Loucy (cell line): ENCODE measurements at regions not wholly inside any gene's neighbourhood (a gene's known extent, or its start where the extent isn't known, plus 50 kb on each side); places are given as distances from the start of the nearest gene placed in this dataset.

Source experiments
- H2AFZ ChIP-seq: fragments of 200-600 bp; sonication (generic); 2 replicates; pipeline ENCODE4 v1.6.0; 2016; ENCODE audit warnings: antibody characterized with exemption, mild to moderate bottlenecking, low read length, moderate library complexity
- H3F3A ChIP-seq: fragments of 200-600 bp; 2 replicates; pipeline ENCODE4 v1.6.0; 2016; ENCODE audit warnings: antibody characterized with exemption, low read depth, mild to moderate bottlenecking
- H3K27me3 ChIP-seq: fragments of 200-600 bp; sonication (generic); 2 replicates; pipeline ENCODE4 v1.6.1; 2014; ENCODE audit warnings: low read length, mild to moderate bottlenecking; ENCODE audit not compliant: insufficient read depth, poor library complexity, severe bottlenecking
- H3K36me3 ChIP-seq: fragments of 200-600 bp; sonication (generic); 2 replicates; pipeline ENCODE4 v1.6.1; 2016; ENCODE audit warnings: low read length; ENCODE audit not compliant: insufficient read depth
- H3K4me1 ChIP-seq: fragments of 200-600 bp; sonication (generic); 2 replicates; pipeline ENCODE4 v1.5.1; 2014; ENCODE audit warnings: low read length, mild to moderate bottlenecking; ENCODE audit not compliant: insufficient read depth, poor library complexity, severe bottlenecking
- H3K4me2 ChIP-seq: fragments of 200-600 bp; sonication (generic); 2 replicates; pipeline ENCODE4 v1.6.0; 2014; ENCODE audit warnings: antibody characterized with exemption, low read length, low read depth, mild to moderate bottlenecking; ENCODE audit not compliant: poor library complexity, severe bottlenecking
- H3K4me3 ChIP-seq: fragments of 200-600 bp; sonication (generic); 2 replicates; pipeline ENCODE4 v1.5.1; 2014; ENCODE audit warnings: low read length, mild to moderate bottlenecking, mixed read lengths; ENCODE audit not compliant: poor library complexity, severe bottlenecking
- H3K79me2 ChIP-seq: fragments of 200-600 bp; sonication (generic); 2 replicates; pipeline ENCODE4 v1.6.1; 2014; ENCODE audit warnings: low read length; ENCODE audit not compliant: insufficient read depth
- H3K9ac ChIP-seq: fragments of 200-600 bp; sonication (generic); 2 replicates; pipeline ENCODE4 v1.6.0; 2014; ENCODE audit warnings: mild to moderate bottlenecking, low read depth, low read length, moderate library complexity; ENCODE audit not compliant: poor library complexity, severe bottlenecking
- H3K9me2 ChIP-seq: fragments of 200-600 bp; sonication (generic); replicated peaks from 2 replicates; pipeline ENCODE4 v1.6.1; 2016; ENCODE audit warnings: low read depth, low read length, mixed read lengths
- H3K9me3 ChIP-seq: fragments of 200-600 bp; sonication (generic); 2 replicates; pipeline ENCODE4 v1.6.1; 2014; ENCODE audit warnings: mild to moderate bottlenecking, antibody characterized with exemption, low read length, low read depth; ENCODE audit not compliant: insufficient read depth
- H4K20me1 ChIP-seq: fragments of 200-600 bp; sonication (generic); 2 replicates; pipeline ENCODE4 v1.6.0; 2014; ENCODE audit warnings: antibody characterized with exemption, low read length, mild to moderate bottlenecking; ENCODE audit not compliant: insufficient read depth, poor library complexity, severe bottlenecking
- EZH2phosphoT487 ChIP-seq: fragments of 200-600 bp; IDR thresholded peaks from 2 replicates; pipeline ENCODE4 v1.6.1; 2018; ENCODE audit warnings: antibody characterized with exemption, mild to moderate bottlenecking, moderate library complexity, borderline replicate concordance
- TF ChIP-seq, protein P1 (sequence below): fragments of 200-600 bp; sonication (generic); conservative IDR thresholded peaks from 2 replicates; pipeline ENCODE4 v1.5.1; 2014; ENCODE audit warnings: mild to moderate bottlenecking, antibody characterized with exemption, low read length

DNA sequence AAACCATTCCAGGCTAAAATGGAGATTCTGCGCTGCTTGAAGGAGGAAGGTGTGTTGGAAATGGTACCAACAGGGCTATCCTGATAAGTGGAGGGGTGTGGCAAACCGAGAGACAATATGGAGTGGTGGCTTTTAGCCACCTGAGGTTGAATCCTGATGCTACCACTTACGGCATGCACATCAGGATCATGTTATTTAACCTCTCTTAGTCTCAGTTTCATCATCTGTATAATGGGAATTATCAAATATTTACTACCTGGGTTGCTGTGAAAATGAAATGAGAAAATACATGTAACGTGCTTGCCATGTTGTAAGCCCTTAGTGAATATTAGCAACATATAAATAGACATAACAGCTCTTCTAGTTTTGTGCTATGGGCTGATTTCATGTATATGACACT, 117.1 kb downstream of the TBX19 start:
- Histone ChIP-seq H3K79me2 (no peaks in the 10 kb centered on the region), H3K9ac (no peak overlapping the region), H4K20me1 (no peaks in the 10 kb centered on the region), H3K9me2 (no peaks in the 10 kb centered on the region), H3K4me1 (peaks cover 14% of the 10 kb centered on the region), H3K4me3 (no peak overlapping the region), H3F3A (no peaks in the 10 kb centered on the region), H3K36me3 (no peaks in the 10 kb centered on the region), H3K4me2 (no peak overlapping the region), H2AFZ (no peak overlapping the region), H3K27me3 (no peaks in the 10 kb centered on the region), H3K9me3 (no peaks in the 10 kb centered on the region)
- TF ChIP-seq, protein P1, sequence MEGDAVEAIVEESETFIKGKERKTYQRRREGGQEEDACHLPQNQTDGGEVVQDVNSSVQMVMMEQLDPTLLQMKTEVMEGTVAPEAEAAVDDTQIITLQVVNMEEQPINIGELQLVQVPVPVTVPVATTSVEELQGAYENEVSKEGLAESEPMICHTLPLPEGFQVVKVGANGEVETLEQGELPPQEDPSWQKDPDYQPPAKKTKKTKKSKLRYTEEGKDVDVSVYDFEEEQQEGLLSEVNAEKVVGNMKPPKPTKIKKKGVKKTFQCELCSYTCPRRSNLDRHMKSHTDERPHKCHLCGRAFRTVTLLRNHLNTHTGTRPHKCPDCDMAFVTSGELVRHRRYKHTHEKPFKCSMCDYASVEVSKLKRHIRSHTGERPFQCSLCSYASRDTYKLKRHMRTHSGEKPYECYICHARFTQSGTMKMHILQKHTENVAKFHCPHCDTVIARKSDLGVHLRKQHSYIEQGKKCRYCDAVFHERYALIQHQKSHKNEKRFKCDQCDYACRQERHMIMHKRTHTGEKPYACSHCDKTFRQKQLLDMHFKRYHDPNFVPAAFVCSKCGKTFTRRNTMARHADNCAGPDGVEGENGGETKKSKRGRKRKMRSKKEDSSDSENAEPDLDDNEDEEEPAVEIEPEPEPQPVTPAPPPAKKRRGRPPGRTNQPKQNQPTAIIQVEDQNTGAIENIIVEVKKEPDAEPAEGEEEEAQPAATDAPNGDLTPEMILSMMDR: no peak
- no peak for TF ChIP-seq EZH2phosphoT487

DNA sequence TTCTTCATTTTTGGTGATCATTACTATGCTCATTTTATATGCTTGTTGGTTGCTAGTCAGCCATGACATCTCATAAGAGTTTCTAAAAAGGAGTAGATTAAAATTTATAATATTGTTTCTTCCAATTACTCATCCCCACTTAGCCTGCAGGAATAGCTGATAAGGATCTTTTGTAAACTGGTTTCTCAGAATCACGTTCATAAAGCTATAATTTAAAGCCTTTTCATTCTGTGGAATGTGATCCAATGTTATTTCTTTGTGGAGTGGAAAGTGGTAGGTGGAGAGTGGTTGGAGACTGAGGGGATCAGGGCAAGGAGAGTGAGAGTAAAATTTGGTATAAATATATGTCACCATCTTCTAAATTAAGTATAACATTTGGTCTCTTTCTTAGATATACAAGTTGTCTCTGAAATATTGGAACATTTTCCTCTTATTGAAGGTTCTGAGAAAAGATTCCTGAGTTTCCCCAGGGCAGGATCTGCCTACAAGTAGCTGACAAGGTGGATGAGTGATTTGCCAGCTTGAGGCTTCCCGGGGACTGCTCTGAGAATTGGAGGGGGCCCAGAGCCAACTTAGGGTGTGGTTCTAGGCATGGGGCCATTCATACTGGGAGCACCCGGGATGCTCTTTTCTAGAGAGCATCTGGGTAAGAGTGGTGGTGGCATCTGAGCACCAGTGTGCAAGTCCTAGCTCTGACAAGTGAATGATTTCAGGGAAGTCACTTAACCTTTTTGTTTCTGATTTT, 116.4 kb downstream of the TBX19 start:
- Histone ChIP-seq H3K4me1 (peaks cover 15% of the 10 kb centered on the region), H2AFZ (no peak overlapping the region)
- TF ChIP-seq EZH2phosphoT487: no peak
- TF ChIP-seq, protein P1: no peak

GRCh38 chr1:168396508-168396907, 115.8 kb downstream of the TBX19 start:
- H3K27me3 ChIP-seq: no peaks in the 10 kb centered on the region
- no peak overlapping the region for H2AFZ ChIP-seq
- no peaks in the 10 kb centered on the region for H3K79me2 ChIP-seq
- H3F3A ChIP-seq: no peaks in the 10 kb centered on the region
- no peak for TF ChIP-seq EZH2phosphoT487
- TF ChIP-seq, protein P1: no peak
- peaks cover 15% of the 10 kb centered on the region for H3K4me1 ChIP-seq
- no peak overlapping the region for H3K9ac ChIP-seq
- no peak overlapping the region for H3K4me3 ChIP-seq
- H3K4me2 ChIP-seq: no peak overlapping the region
- H3K9me3 ChIP-seq: no peaks in the 10 kb centered on the region
- H3K9me2 ChIP-seq: no peaks in the 10 kb centered on the region
- H4K20me1 ChIP-seq: no peaks in the 10 kb centered on the region
- no peaks in the 10 kb centered on the region for H3K36me3 ChIP-seq

More for the DNA sequence above, 116.4 kb downstream of the TBX19 start:
- H3K4me2 ChIP-seq: no peak overlapping the region
- no peaks in the 10 kb centered on the region for H3K9me2 ChIP-seq
- no peaks in the 10 kb centered on the region for H3K9me3 ChIP-seq
- no peak overlapping the region for H3K4me3 ChIP-seq
- H3K36me3 ChIP-seq: no peaks in the 10 kb centered on the region
- no peaks in the 10 kb centered on the region for H3F3A ChIP-seq
- H4K20me1 ChIP-seq: no peaks in the 10 kb centered on the region
- H3K27me3 ChIP-seq: no peaks in the 10 kb centered on the region
- H3K79me2 ChIP-seq: no peaks in the 10 kb centered on the region
- no peak overlapping the region for H3K9ac ChIP-seq
